ENCODE measurements at regions not wholly inside any gene's neighbourhood (a gene's known extent, or its start where the extent isn't known, plus 50 kb on each side); places are given as distances from the start of the nearest gene placed in this dataset.

GRCh38 chr6:56899311-56899710 is 55.6 kb upstream of the BEND6 start:
- H2BK120ac ChIP-seq (ENCODE audit: low read depth, low read length, poor library complexity, severe bottlenecking): no peak overlapping the region
- H3K4me1 ChIP-seq (ENCODE audit: insufficient read depth, low read length): peaks cover 2% of the 10 kb centered on the region; the same call in 1 of the 2 replicates
- no peak overlapping the region for H2BK15ac ChIP-seq (ENCODE audit: low read depth, low read length)
- H4K5ac ChIP-seq (ENCODE audit: insufficient read length, low read depth, low read length): no peak overlapping the region
- H3K9me3 ChIP-seq (ENCODE audit: control insufficient read depth, low read depth, low read length): no peaks in the 10 kb centered on the region
- no peak overlapping the region for H3K18ac ChIP-seq (ENCODE audit: insufficient read length, low read depth, low read length)
- Mint-ChIP-seq H3K27ac (no peak overlapping the region; a peak in 1 of 7 replicates), H3K4me3 (no peak overlapping the region), H3K36me3 (ENCODE audit: insufficient read depth in 1 of 3, low read depth in 3 of 3) (peaks cover 6 to 15% (median 6%) of the 10 kb centered on the region in 3 experiments), H3K9me3 (peaks cover 6 to 8% of the 10 kb centered on the region in 2 experiments; a peak in 4 of 5 replicates), H3K4me1 (peaks cover 18 to 21% of the 10 kb centered on the region in 2 experiments), H3K27me3 (ENCODE audit: low read depth) (no peaks in the 10 kb centered on the region; the same call in 1 of the 2 replicates)
- H2BK20ac ChIP-seq (ENCODE audit: low read depth, low read length, poor library complexity, severe bottlenecking): no peak overlapping the region
- no peak overlapping the region for H4K8ac ChIP-seq (replicated peaks; ENCODE audit: insufficient read length, low read depth, low read length)
- WGBS (ENCODE audit: extremely low coverage, insufficient read length, low lambda C conversion rate): no CpG with 5 or more reads among the region's 1 CpG
- no peak for DNase-seq
- no peaks in the 10 kb centered on the region for H3K79me1 ChIP-seq (ENCODE audit: insufficient read depth, low read depth, low read length, poor library complexity, severe bottlenecking)
- peaks cover 3% of the 10 kb centered on the region for H3K23me2 ChIP-seq (ENCODE audit: insufficient read length, low read depth, low read length, poor library complexity, severe bottlenecking)
- no peak overlapping the region for H2AK5ac ChIP-seq (ENCODE audit: insufficient read length, low read length)
- no peak overlapping the region for H3T11ph ChIP-seq (ENCODE audit: low read length)
- TF ChIP-seq CTCF (conservative IDR thresholded peaks at IDR 0.05): no peak
- no peak overlapping the region for H2AFZ ChIP-seq (ENCODE audit: low read length)
- no peak overlapping the region for H3K4me2 ChIP-seq (ENCODE audit: insufficient read depth, insufficient read length, low read length)
- H3K14ac ChIP-seq (ENCODE audit: insufficient read depth, low read length): no peak overlapping the region
- H3K4ac ChIP-seq (ENCODE audit: low read depth, low read length): no peak overlapping the region
- H4K91ac ChIP-seq (ENCODE audit: insufficient read length, low read depth, low read length): no peak overlapping the region
- H3K79me2 ChIP-seq (ENCODE audit: insufficient read depth, low read length): no peaks in the 10 kb centered on the region
- H2BK12ac ChIP-seq (ENCODE audit: insufficient read length, low read depth, low read length): no peak overlapping the region
- no peak overlapping the region for H2BK5ac ChIP-seq (ENCODE audit: insufficient read length, low read length)
- H3K56ac ChIP-seq (ENCODE audit: insufficient read length, low read depth, low read length): no peak overlapping the region
- no peaks in the 10 kb centered on the region for H4K20me1 ChIP-seq (ENCODE audit: control insufficient read depth, insufficient read depth, insufficient read length)
- H3K23ac ChIP-seq (ENCODE audit: insufficient read length, low read depth, low read length): no peak overlapping the region
- H3K9ac ChIP-seq (ENCODE audit: extremely low read depth, insufficient read length, low read length): no peak overlapping the region
- H3K27me3 ChIP-seq (ENCODE audit: insufficient read depth, low read length): no peaks in the 10 kb centered on the region
- no peak overlapping the region for H3K27ac ChIP-seq (ENCODE audit: insufficient read length, low read depth, low read length)
